ENCODE measurements at regions not wholly inside any gene's neighbourhood (a gene's known extent, or its start where the extent isn't known, plus 50 kb on each side); places are given as distances from the start of the nearest gene placed in this dataset.

DNA sequence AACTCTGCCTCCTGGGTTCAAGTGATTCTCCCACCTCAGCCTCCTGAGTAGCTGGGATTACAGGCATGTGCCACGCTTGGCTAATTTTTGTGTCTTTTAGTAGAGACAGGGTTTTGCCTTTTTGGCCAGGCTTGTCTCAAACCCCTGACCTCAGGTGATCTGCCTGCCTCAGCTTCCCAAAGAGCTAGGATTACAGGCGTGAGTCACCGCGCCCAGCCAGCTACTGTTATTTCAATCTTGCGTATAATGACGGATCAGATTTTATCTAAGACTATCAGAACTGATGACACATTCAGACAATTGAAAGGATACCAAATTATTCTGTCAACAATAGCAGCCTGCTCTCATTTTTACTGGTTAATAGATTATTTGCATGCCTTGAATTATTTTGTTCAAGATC, 612.2 kb downstream of the ZIC1 start:
- Mint-ChIP-seq H3K36me3 (no peaks in the 10 kb centered on the region), H3K27ac (no peak overlapping the region), H3K9me3 (peaks cover 25 to 32% of the 10 kb centered on the region in 2 donors)
- ATAC-seq: no peak
- DNase-seq (ENCODE audit: low spot score in 2 of 2): no peak

GRCh38 chr3:148023994-148024393, 614.8 kb downstream of the ZIC1 start:
- no peak overlapping the region for H3K27ac Mint-ChIP-seq
- peaks cover 12 to 24% of the 10 kb centered on the region in 2 donors for H3K9me3 Mint-ChIP-seq
- no peak for DNase-seq (ENCODE audit: low spot score in 2 of 2)
- no peaks in the 10 kb centered on the region for H3K36me3 Mint-ChIP-seq
- no peak for ATAC-seq

- Mint-ChIP-seq H3K27ac (no peak overlapping the region), H3K36me3 (no peaks in the 10 kb centered on the region), H3K9me3 (peaks cover 6 to 24% of the 10 kb centered on the region in 2 donors)
- DNase-seq (ENCODE audit: low spot score in 2 of 2): no peak
- ATAC-seq: no peak
These were observed 616.9 kb downstream of the ZIC1 start for GRCh38 chr3:148026009-148026588.

DNA sequence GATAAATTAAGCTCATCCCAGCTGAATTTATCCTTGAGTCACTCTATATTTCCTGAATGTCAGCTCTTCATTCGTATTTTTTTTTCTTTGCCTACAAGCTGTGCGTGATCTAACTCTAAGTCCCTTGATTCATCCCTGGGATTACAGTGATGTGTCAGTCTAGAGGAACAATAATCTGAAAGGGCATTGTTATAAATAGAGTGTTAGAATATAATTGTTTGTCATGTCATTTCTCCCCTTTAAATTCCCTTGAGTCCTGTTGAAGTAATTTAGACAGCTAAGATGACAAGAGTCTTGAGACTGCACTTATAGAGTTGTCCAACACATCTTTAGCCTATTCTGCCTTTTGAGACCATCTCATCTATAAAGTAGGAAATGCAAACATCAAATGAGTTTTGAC, 621.8 kb downstream of the ZIC1 start:
- no peak for DNase-seq (ENCODE audit: low spot score in 2 of 2)
- no peak overlapping the region for H3K27ac Mint-ChIP-seq
- peaks cover 0 to 4% of the 10 kb centered on the region in 2 donors for H3K9me3 Mint-ChIP-seq
- H3K36me3 Mint-ChIP-seq: no peaks in the 10 kb centered on the region
- no peak for ATAC-seq

DNA sequence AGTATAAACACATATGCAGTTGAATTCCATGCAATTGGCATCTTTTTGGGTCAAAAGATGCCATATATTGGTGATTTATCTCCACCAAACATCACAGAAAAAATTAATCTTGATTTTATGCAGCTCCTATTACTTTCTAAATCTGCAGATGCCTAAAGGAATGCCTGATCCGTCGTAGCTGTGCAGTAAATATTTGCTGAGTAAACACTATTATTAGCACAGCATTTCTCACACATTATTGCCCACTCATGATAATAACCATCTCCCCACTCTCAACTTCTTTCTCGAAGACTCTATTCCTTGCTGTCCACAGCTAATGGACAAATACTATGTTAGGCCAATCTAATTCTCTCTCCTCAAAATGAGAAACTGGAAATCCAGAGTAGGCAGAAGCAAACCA, 625.2 kb downstream of the ZIC1 start:
- no peaks in the 10 kb centered on the region for H3K36me3 Mint-ChIP-seq
- peaks cover 0 to 4% of the 10 kb centered on the region in 2 donors for H3K9me3 Mint-ChIP-seq
- no peak overlapping the region for H3K27ac Mint-ChIP-seq
- ATAC-seq (no peak), DNase-seq (ENCODE audit: low spot score in 2 of 2) (no peak)

DNA sequence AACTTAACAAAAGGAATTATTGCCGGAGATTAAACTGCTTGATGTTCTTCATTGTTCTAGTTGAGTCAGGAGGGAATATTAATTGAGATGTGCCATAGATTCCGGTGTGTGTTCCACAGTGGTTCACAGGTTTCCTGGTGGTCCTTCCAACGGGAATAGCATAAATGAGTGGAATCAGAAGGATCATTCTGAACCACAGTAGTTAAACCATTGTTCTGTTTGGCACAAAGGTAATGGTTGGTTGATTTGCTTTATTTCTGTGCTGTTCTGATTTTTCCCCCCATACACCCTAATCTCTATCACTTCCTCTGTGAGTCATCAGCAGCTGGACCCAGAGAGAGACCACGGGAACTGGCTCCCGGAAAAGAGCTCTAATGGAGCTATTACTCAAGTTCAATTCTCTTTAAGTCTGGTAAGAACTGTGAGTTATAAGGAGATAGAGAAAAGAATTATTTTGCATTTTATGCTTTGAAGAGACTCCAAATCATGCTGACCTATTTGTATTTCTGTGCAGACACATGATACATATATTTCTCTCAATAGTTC, 627.2 kb downstream of the ZIC1 start:
- Mint-ChIP-seq H3K27ac (no peak overlapping the region), H3K9me3 (peaks cover 0 to 4% of the 10 kb centered on the region in 2 donors), H3K36me3 (no peaks in the 10 kb centered on the region)
- ATAC-seq (no peak), DNase-seq (ENCODE audit: low spot score in 2 of 2) (no peak)

GRCh38 chr3:148042663-148043445, 633.7 kb downstream of the ZIC1 start:
- no peaks in the 10 kb centered on the region for H3K36me3 Mint-ChIP-seq
- H3K9me3 Mint-ChIP-seq: no peaks in the 10 kb centered on the region
- ATAC-seq (no peak), DNase-seq (ENCODE audit: low spot score in 2 of 2) (no peak)
- H3K27ac Mint-ChIP-seq: no peak overlapping the region

DNA sequence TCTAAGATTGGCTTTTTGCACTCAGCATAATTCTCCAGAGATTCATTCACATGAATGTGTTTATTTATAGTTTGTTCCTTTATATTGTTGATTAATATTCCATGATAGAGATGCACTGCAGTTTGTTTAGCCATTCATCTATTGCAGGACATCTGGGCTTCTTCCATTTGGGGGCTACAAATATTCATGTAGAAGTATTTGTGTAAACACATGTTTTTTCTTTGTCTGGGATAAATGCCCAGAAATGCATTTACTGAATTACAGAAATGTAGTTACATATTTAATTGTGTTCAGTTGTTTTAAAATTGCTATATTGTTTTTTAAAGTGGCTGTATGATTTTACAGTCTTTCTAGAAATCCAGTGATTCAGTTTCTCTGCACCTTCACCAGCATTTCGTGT, 635.0 kb downstream of the ZIC1 start:
- no peak for DNase-seq (ENCODE audit: low spot score in 2 of 2)
- no peak for ATAC-seq
- H3K9me3 Mint-ChIP-seq: peaks cover 4 to 7% of the 10 kb centered on the region in 2 donors
- no peaks in the 10 kb centered on the region for H3K36me3 Mint-ChIP-seq
- H3K27ac Mint-ChIP-seq: no peak overlapping the region

GRCh38 chr3:148054999-148055398, 642.7 kb upstream of the AGTR1 start:
- ATAC-seq (no peak), DNase-seq (ENCODE audit: low spot score in 2 of 2) (no peak)
- Mint-ChIP-seq H3K36me3 (no peaks in the 10 kb centered on the region), H3K9me3 (peaks cover 0 to 5% of the 10 kb centered on the region in 2 donors), H3K27ac (no peak overlapping the region)

- Mint-ChIP-seq H3K36me3 (no peaks in the 10 kb centered on the region), H3K9me3 (peaks cover 0 to 4% of the 10 kb centered on the region in 2 donors), H3K27ac (no peak overlapping the region)
- no peak for ATAC-seq
- no peak for DNase-seq (ENCODE audit: low spot score in 2 of 2)
These were observed 635.1 kb upstream of the AGTR1 start for GRCh38 chr3:148062590-148062989.

- DNase-seq (ENCODE audit: low spot score in 2 of 2) (no peak), ATAC-seq (no peak)
- Mint-ChIP-seq H3K36me3 (no peaks in the 10 kb centered on the region), H3K27ac (no peak overlapping the region), H3K9me3 (no peaks in the 10 kb centered on the region)
These were observed 630.9 kb upstream of the AGTR1 start for GRCh38 chr3:148066802-148067201.

DNA sequence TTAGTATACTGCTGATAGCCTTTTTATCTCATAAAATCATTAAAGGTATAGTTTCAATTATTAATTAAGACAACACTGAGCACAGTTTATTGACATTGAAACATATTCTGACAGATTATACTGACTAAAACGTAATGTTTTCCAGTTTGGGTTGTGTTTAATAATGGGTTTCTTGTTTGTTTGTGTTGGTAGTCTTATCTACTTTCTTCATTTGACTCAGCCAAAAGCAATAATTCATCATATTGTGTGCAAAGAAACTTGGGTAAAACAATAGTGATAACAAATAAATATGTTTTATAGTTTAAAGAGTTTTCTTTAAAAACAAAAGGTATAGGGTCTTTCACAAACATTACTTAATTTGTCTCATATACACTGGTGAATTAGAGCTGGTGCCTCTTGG, 629.2 kb upstream of the AGTR1 start:
- no peaks in the 10 kb centered on the region for H3K36me3 Mint-ChIP-seq
- no peaks in the 10 kb centered on the region for H3K9me3 Mint-ChIP-seq
- ATAC-seq (no peak), DNase-seq (ENCODE audit: low spot score in 2 of 2) (no peak)
- no peak overlapping the region for H3K27ac Mint-ChIP-seq

- Mint-ChIP-seq H3K36me3 (no peaks in the 10 kb centered on the region), H3K9me3 (no peaks in the 10 kb centered on the region), H3K27ac (no peak overlapping the region)
- ATAC-seq (no peak), DNase-seq (ENCODE audit: low spot score in 2 of 2) (no peak)
These were observed 627.7 kb upstream of the AGTR1 start for GRCh38 chr3:148070041-148070440.

DNA sequence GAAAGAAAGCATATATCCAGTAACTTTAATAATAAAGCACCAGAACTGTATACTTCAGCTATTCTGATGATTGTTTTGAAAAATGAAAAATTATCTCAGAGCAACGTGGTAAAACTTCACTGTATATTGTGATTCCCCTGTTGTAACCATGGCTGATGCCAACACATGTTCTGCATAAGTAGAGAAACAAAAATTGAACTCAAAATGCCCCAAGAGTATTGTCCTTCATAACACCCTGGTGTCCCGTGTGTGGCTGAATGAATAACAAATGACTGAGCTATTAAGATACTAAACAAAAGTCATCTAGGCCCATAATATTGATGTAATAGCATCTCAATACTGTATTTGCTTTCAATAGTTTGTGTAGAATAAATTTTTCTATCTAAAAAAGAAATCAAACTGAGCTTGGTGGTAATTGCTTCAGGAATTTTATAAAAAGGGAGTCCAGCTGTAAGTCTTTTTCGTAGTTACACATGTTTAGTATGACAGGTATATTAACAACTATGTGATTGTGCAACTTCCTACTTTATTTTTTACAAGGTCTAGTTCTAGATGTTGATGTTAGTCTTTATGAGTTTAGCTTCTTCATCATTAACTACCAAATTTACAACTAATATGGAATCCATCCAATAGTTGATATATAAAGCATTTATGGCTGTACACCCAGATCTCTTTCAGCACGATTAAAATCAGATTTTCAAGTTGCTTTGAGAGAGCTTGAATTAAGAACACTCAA, 623.8 kb upstream of the AGTR1 start:
- ATAC-seq (no peak), DNase-seq (ENCODE audit: low spot score in 2 of 2) (no peak)
- Mint-ChIP-seq H3K27ac (no peak overlapping the region), H3K9me3 (no peaks in the 10 kb centered on the region), H3K36me3 (no peaks in the 10 kb centered on the region)

- H3K27ac Mint-ChIP-seq: no peak overlapping the region
- H3K9me3 Mint-ChIP-seq: no peaks in the 10 kb centered on the region
- H3K36me3 Mint-ChIP-seq: no peaks in the 10 kb centered on the region
- no peak for ATAC-seq
- no peak for DNase-seq (ENCODE audit: low spot score in 2 of 2)
These were observed 622.8 kb upstream of the AGTR1 start for GRCh38 chr3:148074946-148075345.

DNA sequence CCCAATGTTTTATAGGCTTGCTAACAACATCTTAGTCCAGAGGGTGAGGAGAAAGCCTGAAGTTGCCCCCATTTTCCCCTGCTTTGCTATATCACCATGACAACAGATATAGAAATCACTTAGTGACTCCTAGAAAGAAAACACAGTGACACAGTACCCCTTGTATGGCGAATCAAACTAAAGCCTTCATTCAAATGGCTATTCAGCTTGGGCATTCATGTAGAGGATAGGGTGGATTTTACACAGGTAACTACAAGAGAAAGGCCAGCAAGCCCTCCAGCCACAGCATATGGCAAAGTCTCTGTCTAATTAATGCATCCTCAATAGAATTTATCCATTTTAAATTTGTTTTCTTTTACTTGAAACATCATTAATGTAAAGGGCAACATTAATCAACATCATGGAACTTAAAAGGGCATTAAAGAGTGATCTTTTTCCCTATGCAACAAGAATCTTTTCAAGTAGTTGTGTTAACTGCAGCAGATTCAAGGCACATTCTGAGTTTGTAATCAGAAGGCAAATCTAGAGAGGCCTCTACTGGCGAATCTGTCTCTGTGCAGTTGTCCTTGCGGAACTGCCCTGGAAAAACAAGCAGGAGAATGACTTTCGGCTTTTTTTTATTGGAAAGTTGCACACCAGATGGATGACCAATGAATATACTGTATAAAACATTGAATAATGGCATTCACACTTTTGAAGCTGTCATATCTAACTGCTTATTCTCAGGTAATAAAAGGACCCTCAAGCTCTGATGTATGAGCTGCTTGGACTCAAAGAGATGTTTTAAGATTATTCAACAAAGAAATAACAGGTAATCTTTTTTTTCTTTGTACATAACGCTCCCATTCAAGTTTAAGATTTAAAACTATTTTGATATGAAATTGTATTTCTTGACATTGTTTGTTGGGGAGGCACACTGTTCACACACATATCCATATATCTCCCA, 621.7 kb upstream of the AGTR1 start:
- no peaks in the 10 kb centered on the region for H3K9me3 Mint-ChIP-seq
- no peak overlapping the region for H3K27ac Mint-ChIP-seq
- ATAC-seq (no peak), DNase-seq (ENCODE audit: low spot score in 2 of 2) (no peak)
- no peaks in the 10 kb centered on the region for H3K36me3 Mint-ChIP-seq
